ENCODE measurements at regions not wholly inside any gene's neighbourhood (a gene's known extent, or its start where the extent isn't known, plus 50 kb on each side); places are given as distances from the start of the nearest gene placed in this dataset.

- Histone ChIP-seq H3K4me3 (ENCODE audit: low read depth, low read length) (no peak overlapping the region), H3K4me1 (ENCODE audit: control insufficient read depth, insufficient read depth, low read length) (peaks cover 4% of the 10 kb centered on the region; the same call in 1 of the 2 replicates), H3K36me3 (ENCODE audit: control insufficient read depth in 2 of 2, insufficient read depth in 1 of 2, low read length in 2 of 2) (no peaks in the 10 kb centered on the region), H3K9me3 (ENCODE audit: control insufficient read depth, insufficient read depth, low read depth, low read length) (no peaks in the 10 kb centered on the region), H3K27ac (ENCODE audit: extremely low read depth, low read depth, low read length) (no peak overlapping the region)
- POLR2A ChIA-PET, result no interaction called here
- CTCF ChIA-PET, result interaction anchor here (0.6 to 1.8 kb wide), 3 partner anchors 10 to 247 kb away, joined by 3 to 4 read pairs (median 4); no protein-coding TSS in a partner anchor
- no peak for TF ChIP-seq ZNF18 (tag by site-specific recombination; IDR thresholded peaks at IDR 0.05)
- TF ChIP-seq ZIC2 (tag by site-specific recombination; IDR thresholded peaks at IDR 0.05), result 0 out of 2 replicates have a peak, but pooled peaks have one; percentile 46
These were observed 229.5 kb downstream of the UQCRFS1 start for GRCh38 chr19:28983430-28983829.

GRCh38 chr19:28981994-28982393, 231.0 kb downstream of the UQCRFS1 start:
- ChIA-PET POLR2A (no interaction called here), CTCF (interaction anchor here (0.6 to 1.8 kb wide), 2 partner anchors 9 to 245 kb away, joined by 4 to 5 read pairs; no protein-coding TSS in a partner anchor)
- no peak overlapping the region for H3K4me3 ChIP-seq (ENCODE audit: low read depth, low read length)
- no peaks in the 10 kb centered on the region for H3K36me3 ChIP-seq (ENCODE audit: control insufficient read depth in 2 of 2, insufficient read depth in 1 of 2, low read length in 2 of 2)
- H3K4me1 ChIP-seq (ENCODE audit: control insufficient read depth, insufficient read depth, low read length), result peaks cover 4% of the 10 kb centered on the region; the same call in 1 of the 2 replicates
- no peak overlapping the region for H3K27ac ChIP-seq (ENCODE audit: extremely low read depth, low read depth, low read length)
- no peaks in the 10 kb centered on the region; the same call in 1 of the 2 replicates for H3K9me3 ChIP-seq (ENCODE audit: control insufficient read depth, insufficient read depth, low read depth, low read length)
- TF ChIP-seq ZNF10 (tag by site-specific recombination; IDR thresholded peaks at IDR 0.05) (no peak), ZEB2 (tag by site-specific recombination; IDR thresholded peaks at IDR 0.05) (no peak), ZNF366 (tag by site-specific recombination; conservative IDR thresholded peaks at IDR 0.05) (peak; percentile 57), ZNF707 (tag by site-specific recombination; IDR thresholded peaks at IDR 0.05) (no peak), ZNF670 (tag by site-specific recombination; IDR thresholded peaks at IDR 0.05; ENCODE audit: low read depth) (no peak), RBAK (tag by site-specific recombination; IDR thresholded peaks at IDR 0.05) (no peak), ELK4 (IDR thresholded peaks at IDR 0.05; ENCODE audit: borderline replicate concordance, low read depth, low read length) (no peak), INSM2 (tag by site-specific recombination; IDR thresholded peaks at IDR 0.05) (no peak), ZNF658 (tag by site-specific recombination; IDR thresholded peaks at IDR 0.05) (no peak), ZNF560 (tag by site-specific recombination; IDR thresholded peaks at IDR 0.05; ENCODE audit: borderline replicate concordance) (no peak), HIC1 (tag by site-specific recombination; IDR thresholded peaks at IDR 0.05) (no peak), ZNF16 (tag by site-specific recombination; IDR thresholded peaks at IDR 0.05; ENCODE audit: low read depth) (no peak), KLF7 (tag by site-specific recombination; IDR thresholded peaks at IDR 0.05; ENCODE audit: borderline replicate concordance) (no peak), KLF16 (tag by site-specific recombination; IDR thresholded peaks at IDR 0.05) (no peak), ZNF335 (tag by site-specific recombination; conservative IDR thresholded peaks at IDR 0.05) (no peak), CTCF (tag by site-specific recombination; IDR thresholded peaks at IDR 0.05) (no peak), ZNF473 (tag by site-specific recombination; IDR thresholded peaks at IDR 0.05) (peak; percentile 75; the same call in 1 of the 2 replicates), GLIS1 (tag by site-specific recombination; IDR thresholded peaks at IDR 0.05) (no peak), ZFHX2 (tag by site-specific recombination; conservative IDR thresholded peaks at IDR 0.05) (0 out of 2 replicates have a peak, but pooled peaks have one; percentile 4), ZNF23 (tag by site-specific recombination; IDR thresholded peaks at IDR 0.05; ENCODE audit: borderline replicate concordance) (no peak), ZNF114 (tag by site-specific recombination; IDR thresholded peaks at IDR 0.05) (0 out of 2 replicates have a peak, but pooled peaks have one; percentile 75), ZFP3 (tag by site-specific recombination; IDR thresholded peaks at IDR 0.05; ENCODE audit: low read depth) (no peak), ZNF664 (tag by site-specific recombination; IDR thresholded peaks at IDR 0.05) (no peak), ZNF548 (tag by site-specific recombination; IDR thresholded peaks at IDR 0.05) (no peak), ZFP37 (tag by site-specific recombination; IDR thresholded peaks at IDR 0.05) (no peak), KLF9 (tag by site-specific recombination; IDR thresholded peaks at IDR 0.05; ENCODE audit: low read depth) (no peak), ZNF843 (tag by site-specific recombination; IDR thresholded peaks at IDR 0.05) (no peak)
